ENCODE measurements at regions not wholly inside any gene's neighbourhood (a gene's known extent, or its start where the extent isn't known, plus 50 kb on each side); places are given as distances from the start of the nearest gene placed in this dataset.

GRCh38 chr10:121183707-121184106 is 332.5 kb downstream of the WDR11 start:
- no peak for DNase-seq (ENCODE audit: low read depth)

GRCh38 chr10:121185816-121186455 is 334.8 kb downstream of the WDR11 start:
- no peak for DNase-seq (ENCODE audit: low read depth)

GRCh38 chr10:121187391-121187790 is 336.2 kb downstream of the WDR11 start:
- no peak for DNase-seq (ENCODE audit: low read depth)

- DNase-seq (ENCODE audit: low read depth): no peak
Measured at GRCh38 chr10:121188005-121188404, 336.8 kb downstream of the WDR11 start.

GRCh38 chr10:121189066-121189465 is 337.9 kb downstream of the WDR11 start:
- no peak for DNase-seq (ENCODE audit: low read depth)

- DNase-seq (ENCODE audit: low read depth): no peak
Measured at GRCh38 chr10:121194696-121195523, 343.7 kb downstream of the WDR11 start.

- DNase-seq (ENCODE audit: low read depth): no peak
Measured at GRCh38 chr10:121195524-121195910, 344.4 kb downstream of the WDR11 start.

- no peak for DNase-seq (ENCODE audit: low read depth)
Measured at GRCh38 chr10:121199081-121199480, 347.9 kb downstream of the WDR11 start.

- no peak for DNase-seq (ENCODE audit: low read depth)
Measured at GRCh38 chr10:121205625-121206024, 354.5 kb downstream of the WDR11 start.

GRCh38 chr10:121211446-121211845 is 360.3 kb downstream of the WDR11 start:
- DNase-seq (ENCODE audit: low read depth): no peak

GRCh38 chr10:121213437-121213836 is 362.3 kb downstream of the WDR11 start:
- no peak for DNase-seq (ENCODE audit: low read depth)

GRCh38 chr10:121216295-121216694 is 365.1 kb downstream of the WDR11 start:
- no peak for DNase-seq (ENCODE audit: low read depth)

- no peak for DNase-seq (ENCODE audit: low read depth)
Measured at GRCh38 chr10:121216721-121217181, 365.6 kb downstream of the WDR11 start.

GRCh38 chr10:121217331-121217730 is 366.2 kb downstream of the WDR11 start:
- DNase-seq (ENCODE audit: low read depth): no peak

GRCh38 chr10:121221072-121221471 is 369.9 kb downstream of the WDR11 start:
- DNase-seq (ENCODE audit: low read depth): no peak

- DNase-seq (ENCODE audit: low read depth): no peak
Measured at GRCh38 chr10:121221991-121222390, 370.8 kb downstream of the WDR11 start.

- DNase-seq (ENCODE audit: low read depth): no peak
Measured at GRCh38 chr10:121222842-121223241, 371.7 kb downstream of the WDR11 start.

GRCh38 chr10:121231079-121231478 is 367.2 kb downstream of the FGFR2 start:
- DNase-seq (ENCODE audit: low read depth): no peak

GRCh38 chr10:121232494-121232893 is 365.8 kb downstream of the FGFR2 start:
- DNase-seq (ENCODE audit: low read depth): no peak

- no peak for DNase-seq (ENCODE audit: low read depth)
Measured at GRCh38 chr10:121235692-121236091, 362.6 kb downstream of the FGFR2 start.

GRCh38 chr10:121236621-121237020 is 361.6 kb downstream of the FGFR2 start:
- no peak for DNase-seq (ENCODE audit: low read depth)

GRCh38 chr10:121237718-121238117 is 360.5 kb downstream of the FGFR2 start:
- DNase-seq (ENCODE audit: low read depth): no peak

GRCh38 chr10:121240011-121240410 is 358.2 kb downstream of the FGFR2 start:
- DNase-seq (ENCODE audit: low read depth): no peak

GRCh38 chr10:121240556-121240955 is 357.7 kb downstream of the FGFR2 start:
- no peak for DNase-seq (ENCODE audit: low read depth)

Data from iris pigment epithelial cell (primary cell).